GM23338 (cell line): ENCODE measurements at regions not wholly inside any gene's neighbourhood (a gene's known extent, or its start where the extent isn't known, plus 50 kb on each side); places are given as distances from the start of the nearest gene placed in this dataset.

Experiments used
- POLR2AphosphoS5 ChIP-seq: IDR thresholded peaks from 2 replicates; pipeline ENCODE4 v1.6.1; 2016; ENCODE audit warnings: antibody characterized with exemption, low read depth
- TF ChIP-seq, protein P1 (sequence below), 2 experiments: fragments of 200-600 bp in 1 of 2; sonication (generic) in 1 of 2; conservative IDR thresholded peaks; 2 replicates each; pipeline versions ENCODE4 v1.5.1 to v1.6.1; 2016 to 2017; ENCODE audit warnings: antibody characterized with exemption in 2 of 2, low read depth in 2 of 2, mild to moderate bottlenecking in 2 of 2, moderate library complexity in 1 of 2

DNA sequence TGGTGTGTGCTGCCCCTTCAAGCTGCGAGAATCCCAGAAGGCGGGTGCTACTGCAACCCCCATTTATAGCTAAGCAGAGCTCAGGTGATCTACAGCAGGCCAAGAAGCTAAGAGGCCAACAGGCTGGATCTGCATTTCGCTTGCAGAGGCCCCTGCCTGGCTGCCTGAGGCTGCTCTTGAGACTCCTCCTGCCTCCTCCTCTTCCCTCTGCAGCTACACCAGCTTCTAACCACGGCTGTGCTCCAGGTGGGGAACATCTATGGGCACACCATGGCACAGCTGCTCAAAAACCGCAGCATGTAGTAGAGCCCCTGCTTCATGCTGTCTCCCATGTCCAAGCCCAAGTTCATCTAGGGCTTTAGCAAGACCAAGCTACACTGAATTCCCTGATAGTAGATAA lies 72.9 kb upstream of the ZNF678 start:
- TF ChIP-seq, protein P1, sequence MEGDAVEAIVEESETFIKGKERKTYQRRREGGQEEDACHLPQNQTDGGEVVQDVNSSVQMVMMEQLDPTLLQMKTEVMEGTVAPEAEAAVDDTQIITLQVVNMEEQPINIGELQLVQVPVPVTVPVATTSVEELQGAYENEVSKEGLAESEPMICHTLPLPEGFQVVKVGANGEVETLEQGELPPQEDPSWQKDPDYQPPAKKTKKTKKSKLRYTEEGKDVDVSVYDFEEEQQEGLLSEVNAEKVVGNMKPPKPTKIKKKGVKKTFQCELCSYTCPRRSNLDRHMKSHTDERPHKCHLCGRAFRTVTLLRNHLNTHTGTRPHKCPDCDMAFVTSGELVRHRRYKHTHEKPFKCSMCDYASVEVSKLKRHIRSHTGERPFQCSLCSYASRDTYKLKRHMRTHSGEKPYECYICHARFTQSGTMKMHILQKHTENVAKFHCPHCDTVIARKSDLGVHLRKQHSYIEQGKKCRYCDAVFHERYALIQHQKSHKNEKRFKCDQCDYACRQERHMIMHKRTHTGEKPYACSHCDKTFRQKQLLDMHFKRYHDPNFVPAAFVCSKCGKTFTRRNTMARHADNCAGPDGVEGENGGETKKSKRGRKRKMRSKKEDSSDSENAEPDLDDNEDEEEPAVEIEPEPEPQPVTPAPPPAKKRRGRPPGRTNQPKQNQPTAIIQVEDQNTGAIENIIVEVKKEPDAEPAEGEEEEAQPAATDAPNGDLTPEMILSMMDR (conservative IDR thresholded peaks at IDR 0.05; ENCODE audit: low read depth in 2 of 2), result no peak
- TF ChIP-seq POLR2AphosphoS5, result no peak
